ENCODE measurements at regions not wholly inside any gene's neighbourhood (a gene's known extent, or its start where the extent isn't known, plus 50 kb on each side); places are given as distances from the start of the nearest gene placed in this dataset.
"Not testable (repeated sequence)": the region's sequence is repeated elsewhere in the genome, so short reads cannot be mapped to it uniquely, and the experiment has no call there.

- DNase-seq (ENCODE audit: low read depth in 2 of 2) = no peak
Measured at GRCh38 chr17:79560527-79560926, 50.3 kb downstream of the RBFOX3 start.

- DNase-seq (ENCODE audit: low read depth in 2 of 2) = no peak
Measured at GRCh38 chr17:79559111-79559887, 51.6 kb downstream of the RBFOX3 start.

GRCh38 chr17:79558091-79558900, 52.6 kb downstream of the RBFOX3 start:
- DNase-seq (ENCODE audit: low read depth in 2 of 2) = no peak

DNA sequence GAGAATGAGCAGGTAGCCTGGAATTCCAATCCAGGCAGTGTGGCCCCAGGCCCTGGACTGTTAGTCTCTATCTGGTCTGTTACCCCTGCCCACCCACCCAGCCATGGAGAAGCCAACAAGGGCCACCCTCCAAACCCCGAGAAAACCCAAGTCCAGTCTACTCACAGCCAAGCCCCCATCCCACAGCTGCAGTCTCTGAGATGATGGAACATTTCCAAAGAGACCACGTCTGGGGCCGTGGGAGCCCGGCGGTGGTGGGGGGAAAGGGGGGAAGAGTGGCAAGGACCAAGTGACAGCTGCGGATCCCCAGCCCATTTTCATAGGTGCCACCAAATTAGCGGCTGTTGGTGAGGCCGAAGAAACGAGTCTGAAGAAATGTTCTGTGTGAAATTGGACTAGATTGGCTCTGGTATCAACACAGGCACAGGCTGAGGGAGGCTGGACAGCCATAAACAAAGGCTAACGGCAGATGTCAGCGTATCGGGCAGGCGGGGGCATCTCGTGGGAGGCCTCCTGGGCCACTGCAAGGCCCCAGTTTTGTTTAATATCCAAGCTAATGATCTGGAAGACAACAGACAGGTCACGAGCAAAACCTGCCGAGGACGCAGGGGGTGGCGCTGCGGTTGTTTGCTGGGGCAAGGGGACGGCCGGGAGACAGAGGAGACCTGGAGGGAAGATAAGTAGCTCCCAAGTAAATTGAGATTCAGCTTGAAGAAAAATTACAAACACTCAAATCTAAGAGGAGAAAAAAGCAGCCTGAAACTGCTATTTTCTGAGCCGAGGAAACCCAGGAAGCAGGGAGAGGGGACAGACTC, 53.4 kb downstream of the RBFOX3 start:
- no peak for DNase-seq (ENCODE audit: low read depth in 2 of 2)

GRCh38 chr17:79556271-79556670, 54.6 kb downstream of the RBFOX3 start:
- DNase-seq (ENCODE audit: low read depth in 2 of 2) = no peak

GRCh38 chr17:79555543-79555942, 55.3 kb downstream of the RBFOX3 start:
- DNase-seq (ENCODE audit: low read depth in 2 of 2) = no peak

GRCh38 chr17:79554346-79554745, 56.5 kb downstream of the RBFOX3 start:
- DNase-seq (ENCODE audit: low read depth in 2 of 2) = not testable (repeated sequence)

DNA sequence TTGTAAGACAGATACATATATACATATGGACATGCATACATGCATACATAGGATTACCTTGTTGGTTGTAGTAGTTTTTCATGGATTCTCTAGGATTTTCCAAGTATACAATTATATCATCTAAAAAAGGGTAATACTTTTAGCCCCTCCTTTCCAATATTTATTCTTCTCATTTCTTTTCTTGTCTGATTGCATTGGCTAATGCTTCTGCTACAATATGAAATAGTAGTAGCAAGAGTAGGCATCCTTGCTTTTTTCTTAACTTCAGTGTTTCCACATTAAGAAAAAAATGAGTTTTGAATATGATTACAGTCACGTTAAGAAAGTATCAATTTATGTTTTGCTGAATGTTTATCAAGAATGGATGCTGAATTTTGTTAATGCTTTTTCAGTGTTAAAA, 58.0 kb downstream of the RBFOX3 start:
- DNase-seq (ENCODE audit: low read depth in 2 of 2) = no peak

GRCh38 chr17:79552405-79552804, 58.4 kb downstream of the RBFOX3 start:
- no peak for DNase-seq (ENCODE audit: low read depth in 2 of 2)

DNA sequence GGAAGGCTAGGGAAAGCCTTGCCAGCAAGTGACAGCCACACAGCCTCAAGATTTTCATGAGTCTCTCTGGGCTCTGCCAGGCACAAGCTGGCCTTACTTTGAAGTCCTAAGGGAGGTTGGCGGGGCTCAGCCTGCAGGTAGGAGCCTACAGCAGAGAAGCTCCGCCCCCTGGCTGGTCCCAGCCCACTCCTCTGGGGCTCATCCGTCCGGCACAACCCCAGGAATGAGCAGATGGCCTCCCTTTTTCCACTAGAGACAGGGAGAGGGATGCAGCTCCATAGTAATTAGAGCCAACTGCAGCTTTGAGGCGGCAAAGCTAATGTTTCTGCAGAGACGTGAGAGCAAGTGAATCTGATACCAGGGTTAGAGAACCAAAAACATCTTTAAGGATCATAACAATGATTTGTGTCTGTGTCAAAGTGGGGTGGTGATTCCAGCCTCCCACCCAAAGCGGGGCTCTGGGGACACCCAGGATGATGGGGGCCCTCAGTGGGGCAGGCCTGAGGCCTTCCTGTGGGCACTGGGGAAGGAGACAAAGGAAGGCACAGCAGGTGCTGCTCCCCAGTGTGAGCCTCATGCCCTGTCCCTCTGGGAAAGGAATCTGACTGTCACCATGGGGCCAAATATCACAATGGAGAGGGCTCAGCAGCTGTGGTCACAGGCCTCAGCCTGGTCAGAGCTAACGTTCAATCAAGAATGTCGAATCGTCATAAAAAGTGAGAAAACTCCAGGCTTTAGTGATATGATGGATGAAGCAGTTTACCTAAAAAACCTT, 61.5 kb downstream of the RBFOX3 start:
- no peak for DNase-seq (ENCODE audit: low read depth in 2 of 2)

GRCh38 chr17:79548116-79548515, 62.7 kb downstream of the RBFOX3 start:
- no peak for DNase-seq (ENCODE audit: low read depth in 2 of 2)

- DNase-seq (ENCODE audit: low read depth in 2 of 2) = no peak
Measured at GRCh38 chr17:79547586-79547985, 63.3 kb downstream of the RBFOX3 start.

DNA sequence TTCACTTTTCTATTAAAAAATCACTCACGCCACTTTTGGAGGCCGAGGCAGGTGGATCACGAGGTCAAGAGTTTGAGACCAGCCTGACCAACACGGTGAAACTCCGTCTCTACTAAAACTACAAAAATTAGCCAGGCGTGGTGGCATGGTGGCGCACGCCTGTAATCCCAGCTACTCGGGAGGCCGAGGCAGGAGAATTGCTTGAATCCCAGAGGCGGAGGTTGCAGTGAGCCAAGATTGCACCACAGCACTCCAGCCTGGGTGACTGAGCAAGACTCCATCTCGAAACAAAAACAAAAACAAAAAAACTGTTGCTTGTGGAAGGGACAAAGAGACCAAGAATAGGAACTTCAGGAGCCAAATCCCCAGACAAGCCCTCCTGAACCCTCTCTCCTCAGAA, 63.7 kb downstream of the RBFOX3 start:
- not testable (repeated sequence) for DNase-seq (ENCODE audit: low read depth in 2 of 2)

GRCh38 chr17:79546386-79546785, 64.5 kb downstream of the RBFOX3 start:
- no peak for DNase-seq (ENCODE audit: low read depth in 2 of 2)

DNA sequence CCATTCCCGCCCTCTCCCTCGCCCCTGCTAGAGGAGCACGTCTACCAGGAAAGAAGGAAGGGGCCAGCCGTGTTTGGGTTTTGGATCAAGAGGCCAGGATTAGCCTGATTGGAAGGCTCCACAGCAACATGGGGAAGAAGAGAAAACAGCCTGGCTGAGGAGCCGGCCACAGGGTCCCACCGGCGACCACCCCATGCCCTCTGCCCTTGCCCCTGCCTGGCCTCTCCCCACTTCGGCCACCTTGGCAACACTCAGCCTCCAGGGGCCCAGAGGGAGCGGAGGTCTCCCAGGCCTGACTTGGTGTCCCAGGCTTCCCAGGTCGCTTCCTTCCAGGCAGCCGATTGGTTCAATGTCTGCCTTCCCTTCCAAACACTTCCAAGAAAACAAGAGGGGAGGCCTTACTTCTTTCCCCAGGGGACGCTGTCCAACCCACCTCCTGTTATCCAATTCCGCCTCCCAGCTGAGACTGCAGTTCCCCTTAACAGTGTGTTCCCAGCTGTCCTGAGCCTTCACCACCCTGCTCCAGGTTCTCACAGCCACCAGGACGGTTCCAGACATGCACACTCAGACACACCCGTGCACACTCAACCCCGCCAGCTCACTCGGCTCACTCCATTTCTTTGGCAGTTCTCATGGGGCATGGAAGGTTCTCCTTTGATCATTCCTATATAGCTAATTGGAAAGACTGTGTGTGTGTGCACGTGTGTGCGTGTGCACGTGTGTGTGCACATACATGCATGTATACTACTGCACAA, 65.4 kb downstream of the RBFOX3 start:
- no peak for DNase-seq (ENCODE audit: low read depth in 2 of 2)

GRCh38 chr17:79544142-79544914, 66.5 kb downstream of the RBFOX3 start:
- no peak for DNase-seq (ENCODE audit: low read depth in 2 of 2)

DNA sequence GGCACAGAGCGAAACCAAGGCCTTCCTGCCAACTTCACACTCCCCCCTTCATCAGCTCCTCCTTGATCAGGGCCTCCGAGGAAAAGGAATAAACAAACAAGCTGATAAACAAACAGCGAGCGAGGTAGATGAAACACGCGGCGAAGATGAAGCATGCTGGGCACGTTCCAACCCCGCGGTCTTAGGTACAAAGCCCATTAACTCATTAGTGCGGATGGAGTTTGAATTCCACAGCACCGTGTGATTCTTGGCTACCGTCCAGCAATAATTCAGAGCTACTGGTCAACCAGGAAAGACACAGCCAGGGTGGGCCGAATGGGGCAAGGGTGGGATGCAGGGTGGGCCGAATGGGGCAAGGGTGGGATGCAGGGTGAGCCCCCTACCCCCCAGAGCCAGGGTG, 67.3 kb downstream of the RBFOX3 start:
- no peak for DNase-seq (ENCODE audit: low read depth in 2 of 2)

DNA sequence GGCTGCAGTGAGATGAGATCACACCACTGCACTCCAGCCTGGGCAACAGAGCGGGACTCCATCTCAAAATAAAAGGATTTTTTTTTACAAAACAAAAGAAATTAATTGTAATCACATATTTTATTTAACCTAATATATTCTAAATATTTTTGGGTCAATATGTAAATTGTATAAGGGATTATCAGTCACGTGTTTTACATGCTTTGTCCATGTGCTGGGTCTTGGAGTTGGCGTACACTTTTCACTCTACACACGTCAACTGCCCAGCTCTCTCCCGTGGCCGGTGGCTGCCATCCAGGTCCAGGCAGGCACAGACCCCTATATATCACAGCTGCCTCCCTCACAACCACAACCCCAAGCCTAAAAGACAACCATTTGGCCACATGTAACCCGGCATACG, 68.1 kb downstream of the RBFOX3 start:
- no peak for DNase-seq (ENCODE audit: low read depth in 2 of 2)

DNA sequence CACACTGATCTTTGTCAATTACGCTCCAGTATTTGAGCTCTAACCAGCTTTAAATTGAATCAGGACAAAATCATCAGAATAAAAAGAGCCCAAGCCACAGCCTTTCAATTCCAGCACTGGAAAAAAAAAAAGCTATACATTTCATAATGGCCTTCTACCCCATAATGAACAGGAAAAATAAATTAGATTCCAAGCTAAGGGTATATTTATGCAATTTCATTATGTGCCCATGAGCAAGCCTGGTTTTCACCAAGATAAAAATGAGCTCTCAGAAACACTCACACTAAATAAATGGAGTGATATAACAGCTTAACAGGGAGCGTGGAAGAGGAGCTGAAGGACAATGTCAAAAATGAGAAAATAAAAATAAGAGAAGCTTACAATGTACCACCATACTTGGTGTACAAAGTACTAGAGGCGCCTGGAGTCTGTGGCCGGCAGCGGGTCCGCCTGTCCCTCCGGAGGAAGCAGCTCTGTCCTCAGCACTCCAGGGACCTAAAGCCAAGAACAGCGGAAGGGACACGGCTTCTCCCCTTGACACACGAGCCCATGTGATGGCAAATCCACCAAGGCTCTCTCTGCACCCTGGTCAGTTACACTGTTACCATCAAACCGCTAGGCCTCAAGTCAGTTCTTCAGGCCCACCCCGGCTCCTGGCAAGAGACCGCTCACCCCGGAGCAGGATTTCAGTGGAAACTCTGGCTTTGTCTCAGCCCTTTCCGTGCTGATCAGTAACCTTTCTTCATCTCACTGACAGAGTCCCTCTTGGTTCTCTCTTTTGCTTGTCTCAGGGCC, 69.6 kb downstream of the RBFOX3 start:
- DNase-seq (ENCODE audit: low read depth in 2 of 2) = no peak

All from stimulated activated CD4-positive, alpha-beta T cell treated with anti-CD3 and anti-CD28 coated beads, Interleukin-1b, Interleukin-23, amount 100 ng/mL, for 4 hours (primary cell).